Glutamatergic neuron (in vitro differentiated cells): ENCODE measurements at regions not wholly inside any gene's neighbourhood (a gene's known extent, or its start where the extent isn't known, plus 50 kb on each side); places are given as distances from the start of the nearest gene placed in this dataset.

Experiments used
- DNase-seq: peaks from one replicate; pipeline ENCODE4 v3.0.0; 2022
- H3K27ac Mint-ChIP-seq: one replicate; pipeline ENCODE4 v1.8.0; 2020; ENCODE audit warnings: mild to moderate bottlenecking, mixed read lengths, inconsistent platforms; ENCODE audit not compliant: unreplicated experiment
- H3K27me3 Mint-ChIP-seq: one replicate; pipeline ENCODE4 v1.8.0; 2020; ENCODE audit warnings: mild to moderate bottlenecking, moderate library complexity, mixed read lengths, inconsistent platforms; ENCODE audit not compliant: unreplicated experiment
- H3K36me3 Mint-ChIP-seq: one replicate; pipeline ENCODE4 v1.8.0; 2020; ENCODE audit warnings: mild to moderate bottlenecking, mixed read lengths, inconsistent platforms; ENCODE audit not compliant: unreplicated experiment
- H3K4me1 Mint-ChIP-seq: one replicate; pipeline ENCODE4 v1.8.0; 2020; ENCODE audit warnings: mild to moderate bottlenecking, low read depth, mixed read lengths, inconsistent platforms; ENCODE audit not compliant: unreplicated experiment
- H3K4me3 Mint-ChIP-seq: one replicate; pipeline ENCODE4 v1.8.0; 2020; ENCODE audit warnings: mild to moderate bottlenecking, mixed read lengths, inconsistent platforms; ENCODE audit not compliant: unreplicated experiment
- H3K9me3 Mint-ChIP-seq: one replicate; pipeline ENCODE4 v1.8.0; 2020; ENCODE audit warnings: mild to moderate bottlenecking, moderate library complexity, mixed read lengths, inconsistent platforms; ENCODE audit not compliant: unreplicated experiment
- TF ChIP-seq, protein P1 (sequence below): fragments of 200-600 bp; sonication (generic); IDR thresholded peaks from one replicate; pipeline ENCODE4 v1.5.0; 2021; ENCODE audit not compliant: partially characterized antibody, unreplicated experiment

DNA sequence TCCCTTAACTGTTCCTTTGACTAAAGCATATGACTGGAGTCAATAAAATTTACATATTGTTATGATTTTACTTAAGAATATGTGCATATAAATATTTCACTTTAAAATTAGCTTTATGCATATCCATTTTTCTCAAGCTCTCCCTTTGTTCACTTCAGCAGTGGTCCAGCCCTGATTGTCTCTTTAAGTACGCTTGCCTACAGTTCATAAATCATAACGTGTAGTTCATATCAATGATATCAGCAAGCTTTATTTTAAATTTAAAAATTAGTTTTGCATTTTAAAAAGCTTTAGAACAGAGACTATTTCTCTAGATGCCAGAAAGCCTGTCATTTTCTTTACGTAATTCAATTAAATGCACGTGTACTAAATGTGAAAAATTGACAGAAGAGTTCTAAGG, 721.9 kb downstream of the OTOL1 start:
- H3K4me1 Mint-ChIP-seq: peaks cover 2% of the 10 kb centered on the region

DNA sequence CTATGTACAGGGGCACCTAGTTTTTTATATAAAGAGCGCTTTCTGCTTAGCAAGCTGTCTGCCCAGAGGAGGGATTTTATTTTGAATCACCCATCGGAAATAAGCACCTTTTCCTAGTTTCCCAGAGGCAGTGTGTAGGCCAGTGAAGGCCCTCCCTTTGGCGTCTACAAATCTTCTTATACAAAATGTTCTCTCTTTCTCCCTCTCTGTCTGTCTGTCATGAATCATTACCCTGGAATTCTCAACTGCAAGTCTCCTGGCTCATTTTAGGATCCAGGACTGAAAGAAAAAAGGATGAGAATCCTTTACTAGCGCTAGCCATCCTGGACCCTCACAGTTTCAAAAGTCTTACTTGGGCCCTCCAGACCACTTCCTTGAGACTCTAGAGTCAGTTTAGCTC, 728.1 kb downstream of the OTOL1 start:
- H3K27me3 Mint-ChIP-seq: peaks cover 3% of the 10 kb centered on the region
- peak overlapping the region; percentile 35 for H3K4me3 Mint-ChIP-seq
- H3K4me1 Mint-ChIP-seq: peaks cover 17% of the 10 kb centered on the region
- H3K36me3 Mint-ChIP-seq: no peaks in the 10 kb centered on the region
- no peak for DNase-seq
- TF ChIP-seq, protein P1, sequence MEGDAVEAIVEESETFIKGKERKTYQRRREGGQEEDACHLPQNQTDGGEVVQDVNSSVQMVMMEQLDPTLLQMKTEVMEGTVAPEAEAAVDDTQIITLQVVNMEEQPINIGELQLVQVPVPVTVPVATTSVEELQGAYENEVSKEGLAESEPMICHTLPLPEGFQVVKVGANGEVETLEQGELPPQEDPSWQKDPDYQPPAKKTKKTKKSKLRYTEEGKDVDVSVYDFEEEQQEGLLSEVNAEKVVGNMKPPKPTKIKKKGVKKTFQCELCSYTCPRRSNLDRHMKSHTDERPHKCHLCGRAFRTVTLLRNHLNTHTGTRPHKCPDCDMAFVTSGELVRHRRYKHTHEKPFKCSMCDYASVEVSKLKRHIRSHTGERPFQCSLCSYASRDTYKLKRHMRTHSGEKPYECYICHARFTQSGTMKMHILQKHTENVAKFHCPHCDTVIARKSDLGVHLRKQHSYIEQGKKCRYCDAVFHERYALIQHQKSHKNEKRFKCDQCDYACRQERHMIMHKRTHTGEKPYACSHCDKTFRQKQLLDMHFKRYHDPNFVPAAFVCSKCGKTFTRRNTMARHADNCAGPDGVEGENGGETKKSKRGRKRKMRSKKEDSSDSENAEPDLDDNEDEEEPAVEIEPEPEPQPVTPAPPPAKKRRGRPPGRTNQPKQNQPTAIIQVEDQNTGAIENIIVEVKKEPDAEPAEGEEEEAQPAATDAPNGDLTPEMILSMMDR: no peak
- H3K9me3 Mint-ChIP-seq: peaks cover 8% of the 10 kb centered on the region
- peak overlapping the region; percentile 83 for H3K27ac Mint-ChIP-seq

More for the DNA sequence above, 721.9 kb downstream of the OTOL1 start:
- H3K36me3 Mint-ChIP-seq: no peaks in the 10 kb centered on the region
- DNase-seq: no peak
- H3K9me3 Mint-ChIP-seq: no peaks in the 10 kb centered on the region
- TF ChIP-seq, protein P1: no peak
- no peaks in the 10 kb centered on the region for H3K27me3 Mint-ChIP-seq
- no peak overlapping the region for H3K27ac Mint-ChIP-seq
- H3K4me3 Mint-ChIP-seq: no peak overlapping the region

DNA sequence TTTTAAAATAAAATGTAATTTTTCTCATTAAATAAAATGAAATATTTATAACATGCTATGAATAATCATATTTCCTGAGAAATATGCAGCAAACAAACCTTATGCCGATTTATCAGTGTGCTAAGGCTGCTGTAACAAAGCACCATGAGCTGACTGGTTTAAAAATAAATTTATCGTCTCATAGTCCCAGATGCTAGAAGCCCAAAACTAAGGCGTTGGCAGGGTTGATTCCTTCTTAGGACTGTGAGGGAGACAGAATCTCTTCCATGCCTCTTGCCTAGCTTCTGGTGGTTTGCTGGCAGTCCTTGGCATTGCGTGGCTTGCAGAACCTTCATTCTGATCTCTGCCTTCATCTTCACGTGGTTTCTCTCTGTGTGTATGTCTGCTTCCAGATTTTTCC, 740.3 kb downstream of the OTOL1 start:
- Mint-ChIP-seq H3K4me3 (no peak overlapping the region), H3K36me3 (no peaks in the 10 kb centered on the region), H3K27ac (no peak overlapping the region), H3K9me3 (no peaks in the 10 kb centered on the region), H3K27me3 (no peaks in the 10 kb centered on the region), H3K4me1 (peaks cover 10% of the 10 kb centered on the region)
- DNase-seq: no peak
- TF ChIP-seq, protein P1: no peak

DNA sequence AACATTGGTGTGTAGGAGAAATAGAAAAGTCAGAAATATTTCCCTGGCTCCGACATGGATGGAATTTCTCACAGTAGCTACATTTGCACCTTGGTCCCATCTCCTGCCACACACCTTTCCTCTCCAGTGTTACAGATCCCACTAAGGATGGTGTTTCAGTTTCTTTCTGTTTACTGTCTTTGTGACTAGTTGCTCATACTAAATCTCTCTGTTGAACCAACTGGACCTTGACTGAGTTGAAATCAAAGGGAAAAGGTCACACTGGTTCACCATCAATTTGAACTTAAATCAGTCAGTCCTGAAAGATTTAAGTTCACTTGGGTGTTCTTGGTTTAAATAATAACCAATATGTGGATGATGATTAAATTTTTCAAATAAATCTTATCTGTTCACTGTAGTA, 754.2 kb downstream of the OTOL1 start:
- H3K27me3 Mint-ChIP-seq: peaks cover 2% of the 10 kb centered on the region
- H3K36me3 Mint-ChIP-seq: no peaks in the 10 kb centered on the region
- H3K4me1 Mint-ChIP-seq: no peaks in the 10 kb centered on the region
- no peak for DNase-seq
- no peak overlapping the region for H3K27ac Mint-ChIP-seq
- no peak overlapping the region for H3K4me3 Mint-ChIP-seq
- no peaks in the 10 kb centered on the region for H3K9me3 Mint-ChIP-seq
- TF ChIP-seq, protein P1: no peak

DNA sequence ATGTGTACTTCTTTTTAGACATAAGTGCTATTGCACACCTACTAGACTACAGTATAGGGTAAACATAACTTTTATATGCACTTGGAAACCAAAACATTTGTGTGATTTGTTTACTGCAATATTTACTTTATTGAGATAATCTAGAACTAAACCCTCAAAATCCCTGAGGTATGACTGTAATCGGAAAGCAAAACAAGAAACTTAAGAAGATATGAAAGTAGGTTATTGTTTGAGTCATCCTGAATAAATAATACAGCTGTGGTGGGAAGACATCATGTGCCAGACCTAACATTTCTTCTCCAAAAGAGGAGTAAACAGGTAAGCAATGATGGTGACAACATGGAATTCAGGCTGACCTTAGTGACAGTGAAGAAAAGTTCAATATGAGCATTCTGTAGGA, 765.5 kb downstream of the OTOL1 start:
- Mint-ChIP-seq H3K36me3 (no peaks in the 10 kb centered on the region), H3K9me3 (no peaks in the 10 kb centered on the region), H3K4me3 (no peak overlapping the region), H3K27me3 (no peaks in the 10 kb centered on the region), H3K4me1 (no peaks in the 10 kb centered on the region), H3K27ac (no peak overlapping the region)
- TF ChIP-seq, protein P1: no peak
- DNase-seq: no peak
